Hepatocyte (in vitro differentiated cells): ENCODE measurements at regions not wholly inside any gene's neighbourhood (a gene's known extent, or its start where the extent isn't known, plus 50 kb on each side); places are given as distances from the start of the nearest gene placed in this dataset.

Source experiments
- DNase-seq: peaks from one replicate; pipeline ENCODE4 v3.0.0-alpha.2; 2016; ENCODE audit warnings: low spot score
- H2AFZ ChIP-seq: fragments of 200-600 bp; sonication (generic); 2 replicates; pipeline ENCODE4 v1.6.0; 2016; ENCODE audit warnings: antibody characterized with exemption, mild to moderate bottlenecking
- H3K27ac ChIP-seq: fragments of 200-600 bp; sonication (generic); 2 replicates; pipeline ENCODE4 v1.5.1; 2016; ENCODE audit warnings: mild to moderate bottlenecking
- H3K27me3 ChIP-seq: fragments of 200-600 bp; sonication (generic); 2 replicates; pipeline ENCODE4 v1.6.1; 2016
- H3K36me3 ChIP-seq: fragments of 200-600 bp; sonication (generic); replicated peaks from 2 replicates; pipeline ENCODE4 v1.5.1; 2016; ENCODE audit warnings: low read depth; ENCODE audit not compliant: insufficient read depth
- H3K4me1 ChIP-seq: fragments of 200-600 bp; sonication (generic); 2 replicates; pipeline ENCODE4 v1.5.1; 2016; ENCODE audit warnings: mild to moderate bottlenecking, moderate library complexity; ENCODE audit not compliant: insufficient read depth
- H3K4me2 ChIP-seq: fragments of 200-600 bp; sonication (generic); 2 replicates; pipeline ENCODE4 v1.6.0; 2016
- H3K4me3 ChIP-seq: fragments of 200-600 bp; sonication (generic); 2 replicates; pipeline ENCODE4 v1.5.1; 2016; ENCODE audit warnings: mild to moderate bottlenecking
- H3K79me2 ChIP-seq: fragments of 200-600 bp; sonication (generic); 2 replicates; pipeline ENCODE4 v1.6.0; 2017; ENCODE audit warnings: mild to moderate bottlenecking
- H3K9me2 ChIP-seq: fragments of 200-600 bp; sonication (generic); replicated peaks from 2 replicates; pipeline ENCODE4 v1.6.0; 2017; ENCODE audit warnings: mild to moderate bottlenecking; ENCODE audit not compliant: insufficient read depth
- H3K9me3 ChIP-seq: fragments of 200-600 bp; sonication (generic); 2 replicates; pipeline ENCODE4 v1.5.1; 2016; ENCODE audit warnings: low read depth, mild to moderate bottlenecking
- H4K20me1 ChIP-seq: fragments of 200-600 bp; sonication (generic); 2 replicates; pipeline ENCODE4 v1.6.0; 2016; ENCODE audit warnings: mild to moderate bottlenecking; ENCODE audit not compliant: insufficient read depth, poor library complexity, severe bottlenecking
- EZH2 ChIP-seq: fragments of 200-600 bp; sonication (generic); IDR thresholded peaks from 2 replicates; pipeline ENCODE4 v1.6.1; 2016; ENCODE audit warnings: antibody characterized with exemption, mild to moderate bottlenecking, borderline replicate concordance
- EZH2phosphoT487 ChIP-seq: fragments of 200-600 bp; sonication (generic); IDR thresholded peaks from one replicate; pipeline ENCODE4 v1.6.1; 2018; ENCODE audit warnings: antibody characterized with exemption, mild to moderate bottlenecking, low read depth, moderate library complexity; ENCODE audit not compliant: unreplicated experiment, severe bottlenecking
- WGBS: methylation state at CpG from one replicate; pipeline ENCODE4 v1.1.6; 2016; ENCODE audit warnings: low lambda C conversion rate; ENCODE audit errors: missing lambda C conversion rate; 5-methylcytosine and 5-hydroxymethylcytosine counted together
- TF ChIP-seq, protein P1 (sequence below): fragments of 200-600 bp; sonication (generic); IDR thresholded peaks from 2 replicates; pipeline ENCODE4 v1.5.1; 2016; ENCODE audit warnings: antibody characterized with exemption, mild to moderate bottlenecking; ENCODE audit not compliant: poor library complexity

DNA sequence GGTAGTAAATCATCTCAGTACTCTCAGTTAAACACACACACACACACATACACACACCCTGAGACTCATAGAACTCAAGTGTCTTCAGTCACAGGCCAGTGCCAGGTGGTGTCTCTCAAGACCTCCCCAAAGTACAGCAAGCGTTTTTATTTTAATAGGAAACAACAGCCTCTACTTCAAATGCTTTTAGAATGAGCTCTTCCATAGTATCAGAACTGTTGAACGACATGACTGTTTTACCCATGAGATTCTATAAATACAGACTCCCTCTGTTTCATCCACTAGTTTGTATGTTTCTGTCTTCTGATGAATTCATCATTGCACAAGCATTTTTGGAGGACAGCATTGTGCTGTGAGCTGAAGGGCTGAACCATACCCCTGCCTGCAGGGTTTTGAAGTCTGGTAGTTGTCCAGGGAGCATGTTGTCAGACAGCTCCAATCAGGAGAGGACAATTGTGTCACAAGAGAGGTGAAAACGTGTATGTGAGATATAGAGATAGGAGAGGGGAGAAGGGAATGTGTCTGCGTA, 201.0 kb upstream of the BCL6 start:
- Histone ChIP-seq H3K4me3 (no peak overlapping the region), H3K27me3 (no peaks in the 10 kb centered on the region), H4K20me1 (no peaks in the 10 kb centered on the region), H3K27ac (no peak overlapping the region), H3K36me3 (no peaks in the 10 kb centered on the region), H3K9me3 (no peaks in the 10 kb centered on the region), H3K9me2 (no peaks in the 10 kb centered on the region), H3K4me1 (peaks cover 6% of the 10 kb centered on the region), H3K4me2 (no peak overlapping the region), H3K79me2 (no peaks in the 10 kb centered on the region), H2AFZ (no peak overlapping the region)
- DNase-seq = peak; percentile 17
- WGBS = 53% methylated on average over 4 of the region's 4 CpGs
- TF ChIP-seq EZH2phosphoT487 = no peak
- no peak for TF ChIP-seq EZH2
- TF ChIP-seq, protein P1, sequence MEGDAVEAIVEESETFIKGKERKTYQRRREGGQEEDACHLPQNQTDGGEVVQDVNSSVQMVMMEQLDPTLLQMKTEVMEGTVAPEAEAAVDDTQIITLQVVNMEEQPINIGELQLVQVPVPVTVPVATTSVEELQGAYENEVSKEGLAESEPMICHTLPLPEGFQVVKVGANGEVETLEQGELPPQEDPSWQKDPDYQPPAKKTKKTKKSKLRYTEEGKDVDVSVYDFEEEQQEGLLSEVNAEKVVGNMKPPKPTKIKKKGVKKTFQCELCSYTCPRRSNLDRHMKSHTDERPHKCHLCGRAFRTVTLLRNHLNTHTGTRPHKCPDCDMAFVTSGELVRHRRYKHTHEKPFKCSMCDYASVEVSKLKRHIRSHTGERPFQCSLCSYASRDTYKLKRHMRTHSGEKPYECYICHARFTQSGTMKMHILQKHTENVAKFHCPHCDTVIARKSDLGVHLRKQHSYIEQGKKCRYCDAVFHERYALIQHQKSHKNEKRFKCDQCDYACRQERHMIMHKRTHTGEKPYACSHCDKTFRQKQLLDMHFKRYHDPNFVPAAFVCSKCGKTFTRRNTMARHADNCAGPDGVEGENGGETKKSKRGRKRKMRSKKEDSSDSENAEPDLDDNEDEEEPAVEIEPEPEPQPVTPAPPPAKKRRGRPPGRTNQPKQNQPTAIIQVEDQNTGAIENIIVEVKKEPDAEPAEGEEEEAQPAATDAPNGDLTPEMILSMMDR = no peak

GRCh38 chr3:187946981-187947380, 201.7 kb upstream of the BCL6 start:
- DNase-seq = no peak
- Histone ChIP-seq H3K27ac (no peak overlapping the region), H4K20me1 (no peaks in the 10 kb centered on the region), H3K27me3 (no peaks in the 10 kb centered on the region), H3K4me2 (no peak overlapping the region), H3K4me3 (no peak overlapping the region), H3K79me2 (no peaks in the 10 kb centered on the region), H3K36me3 (no peaks in the 10 kb centered on the region), H2AFZ (no peak overlapping the region), H3K9me3 (no peaks in the 10 kb centered on the region), H3K9me2 (no peaks in the 10 kb centered on the region), H3K4me1 (peaks cover 6% of the 10 kb centered on the region)
- WGBS = 84% methylated on average over 6 of the region's 6 CpGs
- TF ChIP-seq, protein P1 = no peak
- TF ChIP-seq EZH2phosphoT487 (no peak), EZH2 (no peak)

DNA sequence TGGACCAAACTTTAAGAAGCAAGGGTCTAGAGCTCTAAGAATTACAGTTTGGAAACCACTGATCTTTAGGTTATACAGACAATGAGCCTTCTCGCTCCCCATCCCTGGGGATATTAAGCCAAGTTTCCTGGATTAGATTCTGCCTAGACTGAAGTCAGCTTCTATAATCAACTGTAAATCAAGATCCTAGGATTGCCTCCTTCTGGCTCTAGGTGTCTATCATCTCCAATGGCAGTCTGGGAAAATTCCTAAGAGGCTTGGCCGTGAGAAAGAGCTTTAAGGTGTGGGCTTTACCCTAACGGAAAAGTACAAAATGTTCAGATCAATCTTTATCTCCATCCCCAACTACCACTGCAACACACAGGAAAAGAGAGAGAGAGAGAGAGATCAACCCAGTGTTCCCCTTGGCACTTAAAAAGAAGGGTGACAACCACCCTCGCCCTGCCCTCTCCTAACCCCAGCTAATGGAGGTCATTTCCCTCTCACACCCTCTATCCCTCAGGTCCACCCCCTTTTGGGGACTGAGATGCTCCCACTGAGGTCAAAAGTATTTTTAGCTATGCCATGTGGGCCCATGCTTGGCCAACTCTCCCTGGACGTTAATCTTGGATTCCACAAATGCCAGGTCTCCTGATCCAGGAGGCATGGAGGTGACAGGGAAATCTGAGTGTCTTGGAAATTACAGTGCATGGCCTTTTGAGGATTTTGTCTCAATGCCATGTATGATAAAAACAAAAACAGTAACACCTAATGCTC, 202.8 kb upstream of the BCL6 start:
- Histone ChIP-seq H3K27me3 (no peaks in the 10 kb centered on the region), H4K20me1 (no peaks in the 10 kb centered on the region), H2AFZ (no peak overlapping the region), H3K36me3 (no peaks in the 10 kb centered on the region), H3K9me3 (no peaks in the 10 kb centered on the region), H3K4me1 (peaks cover 6% of the 10 kb centered on the region), H3K27ac (no peak overlapping the region), H3K4me3 (no peak overlapping the region), H3K79me2 (no peaks in the 10 kb centered on the region), H3K4me2 (no peak overlapping the region), H3K9me2 (no peaks in the 10 kb centered on the region)
- no peak for DNase-seq
- TF ChIP-seq, protein P1 = no peak
- TF ChIP-seq EZH2 (no peak), EZH2phosphoT487 (no peak)
- WGBS = 85% methylated on average over 5 of the region's 5 CpGs
